ENCODE measurements at regions not wholly inside any gene's neighbourhood (a gene's known extent, or its start where the extent isn't known, plus 50 kb on each side); places are given as distances from the start of the nearest gene placed in this dataset.

- WGBS, 2 donors, result 54 to 62% methylated on average over 5 of the region's 5 CpGs
- H3K4me1 ChIP-seq, result no peaks in the 10 kb centered on the region
- intact Hi-C loops (cut with DNase I; ENCODE audit: low total_unique reads), result no loop called here
- H3K27ac ChIP-seq, result no peak overlapping the region
- no peak overlapping the region for H3K4me3 ChIP-seq
- no peaks in the 10 kb centered on the region for H3K27me3 ChIP-seq
- no peaks in the 10 kb centered on the region for H3K9me3 ChIP-seq
- TF ChIP-seq CTCF (IDR thresholded peaks at IDR 0.05), result no peak
- TF ChIP-seq POLR2A (IDR thresholded peaks at IDR 0.05), result no peak
- no peaks in the 10 kb centered on the region for H3K36me3 ChIP-seq (ENCODE audit: low read depth, missing control alignments)
- no peak for DNase-seq
Observed at GRCh38 chr5:77157732-77158532, 52.5 kb upstream of the PDE8B start.

- H3K9me3 ChIP-seq, result no peaks in the 10 kb centered on the region
- no peaks in the 10 kb centered on the region for H3K36me3 ChIP-seq (ENCODE audit: low read depth, missing control alignments)
- no peak for DNase-seq
- no peak overlapping the region for H3K27ac ChIP-seq
- no peaks in the 10 kb centered on the region for H3K27me3 ChIP-seq
- no peak for TF ChIP-seq CTCF (IDR thresholded peaks at IDR 0.05)
- no peak for TF ChIP-seq POLR2A (IDR thresholded peaks at IDR 0.05)
- intact Hi-C loops (cut with DNase I; ENCODE audit: low total_unique reads), result no loop called here
- no peak overlapping the region for H3K4me3 ChIP-seq
- H3K4me1 ChIP-seq, result no peaks in the 10 kb centered on the region
- 58 to 67% methylated on average over 3 of the region's 3 CpGs for WGBS, 2 donors
Observed at GRCh38 chr5:77156379-77156778, 54.1 kb upstream of the PDE8B start.

- intact Hi-C loops (cut with DNase I; ENCODE audit: low total_unique reads), result no loop called here
- 90 to 92% methylated on average over 8 of the region's 8 CpGs for WGBS, 2 donors
Observed at GRCh38 chr5:77155179-77155785, 55.2 kb upstream of the PDE8B start.

GRCh38 chr5:77152441-77152840 lies 58.0 kb upstream of the PDE8B start:
- intact Hi-C loops (cut with DNase I; ENCODE audit: low total_unique reads), result no loop called here
- 87 to 93% methylated on average over 7 to 8 of the region's 8 CpGs for WGBS, 2 donors
- no peaks in the 10 kb centered on the region for H3K27me3 ChIP-seq
- H3K27ac ChIP-seq, result no peak overlapping the region
- TF ChIP-seq CTCF (IDR thresholded peaks at IDR 0.05), result no peak
- TF ChIP-seq POLR2A (IDR thresholded peaks at IDR 0.05), result no peak
- no peaks in the 10 kb centered on the region for H3K4me1 ChIP-seq
- no peaks in the 10 kb centered on the region for H3K9me3 ChIP-seq
- H3K36me3 ChIP-seq (ENCODE audit: low read depth, missing control alignments), result no peaks in the 10 kb centered on the region
- H3K4me3 ChIP-seq, result no peak overlapping the region
- DNase-seq, result no peak

More at GRCh38 chr5:77155179-77155785, 55.2 kb upstream of the PDE8B start:
- Histone ChIP-seq H3K36me3 (ENCODE audit: low read depth, missing control alignments) (no peaks in the 10 kb centered on the region), H3K27me3 (no peaks in the 10 kb centered on the region), H3K9me3 (no peaks in the 10 kb centered on the region), H3K27ac (no peak overlapping the region), H3K4me3 (no peak overlapping the region), H3K4me1 (no peaks in the 10 kb centered on the region)
- no peak for DNase-seq
- TF ChIP-seq CTCF (IDR thresholded peaks at IDR 0.05) (no peak), POLR2A (IDR thresholded peaks at IDR 0.05) (no peak)

All from testis (tissue), 2 donors.